ENCODE measurements at regions not wholly inside any gene's neighbourhood (a gene's known extent, or its start where the extent isn't known, plus 50 kb on each side); places are given as distances from the start of the nearest gene placed in this dataset.

DNA sequence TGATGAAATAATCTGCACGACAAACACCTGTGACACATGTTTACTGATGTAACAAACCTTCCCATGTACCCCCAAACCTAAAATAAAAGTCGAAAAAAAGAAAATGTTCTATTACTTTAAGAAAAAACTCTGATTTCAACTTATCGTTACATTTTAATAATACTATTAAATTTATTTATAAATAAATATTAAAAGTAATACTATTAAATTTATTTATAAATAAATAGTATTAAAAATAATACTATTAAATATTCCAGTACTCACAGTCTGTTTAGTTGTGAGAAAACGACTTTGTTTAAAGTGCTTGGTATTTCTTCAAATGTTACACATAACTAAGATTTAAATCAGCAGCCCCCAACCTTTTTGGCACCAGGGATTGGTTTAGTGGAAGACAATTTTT is 471.6 kb upstream of the PRKX start:
- TF ChIP-seq, protein P1, sequence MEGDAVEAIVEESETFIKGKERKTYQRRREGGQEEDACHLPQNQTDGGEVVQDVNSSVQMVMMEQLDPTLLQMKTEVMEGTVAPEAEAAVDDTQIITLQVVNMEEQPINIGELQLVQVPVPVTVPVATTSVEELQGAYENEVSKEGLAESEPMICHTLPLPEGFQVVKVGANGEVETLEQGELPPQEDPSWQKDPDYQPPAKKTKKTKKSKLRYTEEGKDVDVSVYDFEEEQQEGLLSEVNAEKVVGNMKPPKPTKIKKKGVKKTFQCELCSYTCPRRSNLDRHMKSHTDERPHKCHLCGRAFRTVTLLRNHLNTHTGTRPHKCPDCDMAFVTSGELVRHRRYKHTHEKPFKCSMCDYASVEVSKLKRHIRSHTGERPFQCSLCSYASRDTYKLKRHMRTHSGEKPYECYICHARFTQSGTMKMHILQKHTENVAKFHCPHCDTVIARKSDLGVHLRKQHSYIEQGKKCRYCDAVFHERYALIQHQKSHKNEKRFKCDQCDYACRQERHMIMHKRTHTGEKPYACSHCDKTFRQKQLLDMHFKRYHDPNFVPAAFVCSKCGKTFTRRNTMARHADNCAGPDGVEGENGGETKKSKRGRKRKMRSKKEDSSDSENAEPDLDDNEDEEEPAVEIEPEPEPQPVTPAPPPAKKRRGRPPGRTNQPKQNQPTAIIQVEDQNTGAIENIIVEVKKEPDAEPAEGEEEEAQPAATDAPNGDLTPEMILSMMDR (IDR thresholded peaks at IDR 0.05): no peak
- TF ChIP-seq POLR2A (IDR thresholded peaks at IDR 0.05; ENCODE audit: low read depth) (no peak), POLR2AphosphoS5 (IDR thresholded peaks at IDR 0.05) (no peak)
